Gastrocnemius medialis (tissue), 4 donors: ENCODE measurements at regions not wholly inside any gene's neighbourhood (a gene's known extent, or its start where the extent isn't known, plus 50 kb on each side); places are given as distances from the start of the nearest gene placed in this dataset.

Experiments
- ATAC-seq, 2 donors: fragments of 150-250 bp; one replicate each; pipeline ENCODE4 v1.9.1; 2016
- DNase-seq, 2 donors: peaks; one replicate each; pipeline ENCODE4 v3.0.0-alpha.2; 2019
- H3K27ac ChIP-seq, 4 donors: fragments of 200-600 bp; sonication (generic); 1 replicate in 1 of 4; 2 replicates in 3 of 4; pipeline ENCODE4 v1.5.1; 2016 to 2018; ENCODE audit warnings: mild to moderate bottlenecking in 2 of 4, moderate library complexity in 1 of 4
- H3K27me3 ChIP-seq, 3 donors: fragments of 200-600 bp; sonication (generic) in 2 of 3; 1 replicate in 1 of 3; 2 replicates in 2 of 3; pipeline versions ENCODE4 v1.5.1 to v1.6.0; 2016 to 2019; ENCODE audit warnings: mild to moderate bottlenecking in 1 of 3, moderate library complexity in 1 of 3
- H3K36me3 ChIP-seq, 2 donors: fragments of 200-600 bp; sonication (generic) in 1 of 2; one replicate each; pipeline ENCODE4 v1.5.1; 2017 to 2018
- H3K4me1 ChIP-seq, 2 donors: fragments of 200-600 bp; sonication (generic) in 1 of 2; one replicate each; pipeline ENCODE4 v1.5.1; 2016 to 2017; ENCODE audit warnings: mild to moderate bottlenecking in 2 of 2
- H3K4me3 ChIP-seq, 4 donors: fragments of 200-600 bp; sonication (generic) in 3 of 4; 1 replicate in 1 of 4; 2 replicates in 3 of 4; pipeline ENCODE4 v1.5.1; 2016 to 2019; ENCODE audit warnings: mild to moderate bottlenecking in 2 of 4
- H3K9me3 ChIP-seq, 3 donors: fragments of 200-600 bp; sonication (generic) in 2 of 3; 1 replicate in 1 of 3; 2 replicates in 2 of 3; pipeline ENCODE4 v1.5.1; 2016 to 2019
- POLR2A ChIP-seq, 2 donors: fragments of 450-650 bp; IDR thresholded peaks; one replicate each; pipeline ENCODE4 v1.6.1; 2017; ENCODE audit warnings: antibody characterized with exemption in 2 of 2, mild to moderate bottlenecking in 2 of 2, moderate library complexity in 2 of 2
- in situ Hi-C, 4 donors: fragments of 200-750 bp; cut with MboI; loops; one replicate each; pipeline versions ENCODE4 v1.15.0 to v1.8.0; 2017; ENCODE audit warnings: low sequenced_read_pairs in 4 of 4
- intact Hi-C: fragments of 100-400 bp; cut with DNase I; formaldehyde crosslinking; loops from one replicate; pipeline ENCODE4 v1.15.1; 2023; ENCODE audit warnings: low total_unique reads
- TF ChIP-seq, protein P1 (sequence below), 5 experiments: fragments of 450-650 bp in 3 of 5; fragments of 200-600 bp in 2 of 5; sonication (generic) in 2 of 5; IDR thresholded peaks in 4 of 5; conservative IDR thresholded peaks in 1 of 5; 1 replicate in 4 of 5; 2 replicates in 1 of 5; pipeline ENCODE4 v1.5.1; 2016 to 2019; ENCODE audit warnings: antibody characterized with exemption in 5 of 5, mild to moderate bottlenecking in 3 of 5, moderate library complexity in 3 of 5

DNA sequence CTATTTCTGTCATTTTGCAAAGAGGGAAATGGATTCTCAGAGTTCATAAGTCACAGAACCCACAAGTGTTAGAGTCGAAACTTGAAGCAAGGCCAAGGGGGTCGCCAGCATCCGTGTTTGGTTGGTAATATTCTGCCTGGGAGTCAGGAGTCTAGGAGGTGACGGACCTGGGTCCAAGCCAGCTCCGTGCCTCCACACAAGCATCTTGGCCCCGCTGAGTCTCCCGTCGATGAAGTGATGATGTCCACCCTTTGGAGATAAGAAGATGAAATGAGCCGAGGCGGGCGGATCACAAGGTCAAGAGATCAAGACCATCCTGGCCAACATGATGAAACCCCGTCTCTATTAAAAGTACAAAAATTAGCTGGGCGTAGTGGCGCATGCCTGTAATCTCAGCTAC lies 53.2 kb upstream of the TNRC6C start:
- DNase-seq, result no peak
- no peak for TF ChIP-seq POLR2A (IDR thresholded peaks at IDR 0.05)
- TF ChIP-seq, protein P1, sequence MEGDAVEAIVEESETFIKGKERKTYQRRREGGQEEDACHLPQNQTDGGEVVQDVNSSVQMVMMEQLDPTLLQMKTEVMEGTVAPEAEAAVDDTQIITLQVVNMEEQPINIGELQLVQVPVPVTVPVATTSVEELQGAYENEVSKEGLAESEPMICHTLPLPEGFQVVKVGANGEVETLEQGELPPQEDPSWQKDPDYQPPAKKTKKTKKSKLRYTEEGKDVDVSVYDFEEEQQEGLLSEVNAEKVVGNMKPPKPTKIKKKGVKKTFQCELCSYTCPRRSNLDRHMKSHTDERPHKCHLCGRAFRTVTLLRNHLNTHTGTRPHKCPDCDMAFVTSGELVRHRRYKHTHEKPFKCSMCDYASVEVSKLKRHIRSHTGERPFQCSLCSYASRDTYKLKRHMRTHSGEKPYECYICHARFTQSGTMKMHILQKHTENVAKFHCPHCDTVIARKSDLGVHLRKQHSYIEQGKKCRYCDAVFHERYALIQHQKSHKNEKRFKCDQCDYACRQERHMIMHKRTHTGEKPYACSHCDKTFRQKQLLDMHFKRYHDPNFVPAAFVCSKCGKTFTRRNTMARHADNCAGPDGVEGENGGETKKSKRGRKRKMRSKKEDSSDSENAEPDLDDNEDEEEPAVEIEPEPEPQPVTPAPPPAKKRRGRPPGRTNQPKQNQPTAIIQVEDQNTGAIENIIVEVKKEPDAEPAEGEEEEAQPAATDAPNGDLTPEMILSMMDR (IDR thresholded peaks at IDR 0.05 in 4 of 5, conservative IDR thresholded peaks at IDR 0.05 in 1 of 5), result no peak
- in situ Hi-C loops (no loop called here), intact Hi-C loops (no loop called here)
- no peak for ATAC-seq
- Histone ChIP-seq H3K27me3 (peaks cover 6 to 14% (median 8%) of the 10 kb centered on the region in 3 donors), H3K36me3 (no peaks in the 10 kb centered on the region), H3K4me1 (no peaks in the 10 kb centered on the region), H3K4me3 (no peak overlapping the region), H3K27ac (no peak overlapping the region), H3K9me3 (no peaks in the 10 kb centered on the region)

DNA sequence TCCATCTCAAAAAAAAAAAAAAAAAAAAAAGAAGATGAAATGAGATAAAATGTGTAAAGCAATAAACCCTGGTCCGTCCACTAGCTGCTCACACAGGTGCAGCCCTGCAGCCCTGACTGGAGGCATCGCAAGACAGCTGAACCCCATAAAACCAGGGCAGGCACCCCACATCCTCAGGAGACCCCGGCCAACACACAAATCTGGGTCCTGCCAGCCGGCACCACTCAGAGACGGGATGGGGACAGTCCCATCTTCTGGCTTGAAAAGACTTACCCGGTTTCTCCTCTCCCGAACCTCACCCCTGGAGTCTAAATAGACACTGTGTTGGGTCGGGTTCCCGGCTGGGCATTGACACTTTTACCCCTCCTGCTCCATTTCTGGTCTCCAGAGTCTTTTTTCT lies 52.7 kb upstream of the TNRC6C start:
- H3K27me3 ChIP-seq, result peaks cover 6 to 14% (median 8%) of the 10 kb centered on the region in 3 donors
- H3K36me3 ChIP-seq, result no peaks in the 10 kb centered on the region
- no peak overlapping the region for H3K27ac ChIP-seq
- ATAC-seq (no peak), DNase-seq (no peak)
- in situ Hi-C loops (no loop called here), intact Hi-C loops (no loop called here)
- H3K4me1 ChIP-seq, result no peaks in the 10 kb centered on the region
- no peak overlapping the region for H3K4me3 ChIP-seq
- no peaks in the 10 kb centered on the region for H3K9me3 ChIP-seq
- TF ChIP-seq POLR2A (IDR thresholded peaks at IDR 0.05), result no peak
- TF ChIP-seq, protein P1 (IDR thresholded peaks at IDR 0.05 in 4 of 5, conservative IDR thresholded peaks at IDR 0.05 in 1 of 5), result no peak

DNA sequence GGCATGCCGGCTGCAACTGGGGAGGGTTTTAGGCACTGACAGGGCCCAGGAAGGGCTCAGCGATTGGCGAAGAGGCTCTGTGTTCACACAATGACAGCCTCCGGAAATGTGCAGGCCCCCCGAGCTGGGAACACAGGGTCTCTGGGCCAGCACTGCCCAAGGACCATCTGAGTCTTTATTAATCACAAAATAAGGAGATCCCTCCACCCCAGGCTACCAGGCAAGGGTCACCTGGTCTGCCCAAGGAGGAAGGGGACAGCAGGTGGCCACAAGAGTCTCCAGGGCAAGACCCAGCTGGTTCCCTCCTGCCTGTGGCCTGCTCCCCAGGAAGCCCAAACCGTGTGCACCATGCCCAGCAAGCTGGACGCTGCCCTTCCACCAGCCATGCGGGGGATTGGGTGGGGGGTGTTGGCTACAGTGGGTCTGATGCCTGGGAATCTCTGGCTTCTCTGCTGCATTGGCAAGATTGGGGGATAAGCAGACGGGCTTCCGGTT lies 52.1 kb upstream of the TNRC6C start:
- DNase-seq (no peak), ATAC-seq (no peak)
- Histone ChIP-seq H3K27me3 (peaks cover 6 to 14% (median 8%) of the 10 kb centered on the region in 3 donors), H3K4me1 (no peaks in the 10 kb centered on the region), H3K4me3 (no peak overlapping the region), H3K9me3 (no peaks in the 10 kb centered on the region), H3K27ac (no peak overlapping the region), H3K36me3 (no peaks in the 10 kb centered on the region)
- TF ChIP-seq POLR2A (IDR thresholded peaks at IDR 0.05), result no peak
- TF ChIP-seq, protein P1 (IDR thresholded peaks at IDR 0.05 in 4 of 5, conservative IDR thresholded peaks at IDR 0.05 in 1 of 5), result no peak
- in situ Hi-C loops, result no loop called here
- intact Hi-C loops, result no loop called here

GRCh38 chr17:77907497-77908461 lies 50.7 kb upstream of the TNRC6C start:
- DNase-seq (no peak), ATAC-seq (no peak)
- in situ Hi-C loops, result no loop called here
- Histone ChIP-seq H3K4me1 (no peaks in the 10 kb centered on the region), H3K27me3 (peaks cover 8 to 14% (median 8%) of the 10 kb centered on the region in 3 donors), H3K9me3 (no peaks in the 10 kb centered on the region), H3K4me3 (no peak overlapping the region), H3K36me3 (no peaks in the 10 kb centered on the region), H3K27ac (no peak overlapping the region)
- intact Hi-C loops, result no loop called here
- no peak for TF ChIP-seq POLR2A (IDR thresholded peaks at IDR 0.05)
- TF ChIP-seq, protein P1 (IDR thresholded peaks at IDR 0.05 in 4 of 5, conservative IDR thresholded peaks at IDR 0.05 in 1 of 5), result no peak
